HepG2 (cell line): ENCODE measurements at regions not wholly inside any gene's neighbourhood (a gene's known extent, or its start where the extent isn't known, plus 50 kb on each side); places are given as distances from the start of the nearest gene placed in this dataset.

Experiments
- ATAC-seq: fragments of 200-7000 bp; cut with Tn5 transposase; 3 replicates; pipeline ENCODE4 v1.9.1; 2020; ENCODE audit warnings: mild to moderate bottlenecking, moderate library complexity
- BruUV-seq: library from RNA; stranded (reverse); fragments of 400-500 nt; replicated peaks from 2 replicates; lab custom pipeline; 2021; lab: Mats Ljungman, UMichigan
- CTCF ChIA-PET: fragments of 300-600 bp; formaldehyde crosslinking; extraction: SDS; loops from one replicate; lab custom pipeline; 2021; ENCODE audit warnings: low total read pairs, inconsistent platforms, low intra/inter-chr PET ratio; lab: Yijun Ruan, JAX
- POLR2A ChIA-PET: fragments of 350-600 bp; sonication (Branson Sonifier 250); formaldehyde crosslinking; loops from one replicate; lab custom pipeline; 2020; ENCODE audit warnings: antibody characterized with exemption, inconsistent platforms; lab: Yijun Ruan, JAX
- DNase-seq: peaks from one replicate; pipeline ENCODE4 v3.0.0-alpha.2; 2015; ENCODE audit warnings: low spot score
- FAIRE-seq: peaks from 3 replicates; lab custom pipeline; 2011; peaks lifted over from hg19 to GRCh38; lab: Jason Lieb, UNC
- H2AFZ ChIP-seq: one replicate; pipeline ENCODE4 v1.6.1; 2011; ENCODE audit warnings: low read length, inconsistent platforms
- H3K27ac ChIP-seq: fragments of 300-600 bp; 3 replicates; pipeline ENCODE4 v1.8.0; 2011; ENCODE audit warnings: mixed run types, mild to moderate bottlenecking, mixed read lengths, low read length, inconsistent platforms; ENCODE audit not compliant: insufficient read depth; ENCODE audit errors: extremely low read length
- H3K27me3 ChIP-seq, 2 experiments: fragments of 200-600 bp in 1 of 2; 2 replicates in 1 of 2; 3 replicates in 1 of 2; pipeline versions ENCODE4 v1.6.0 to v1.8.0; 2011; ENCODE audit warnings: low read length in 2 of 2, mild to moderate bottlenecking in 2 of 2, moderate library complexity in 2 of 2, inconsistent platforms in 1 of 2; ENCODE audit not compliant: insufficient read depth in 2 of 2, control insufficient read depth in 1 of 2
- H3K36me3 ChIP-seq, 2 experiments: fragments of 200-600 bp in 1 of 2; replicated peaks in 1 of 2; 2 replicates in 1 of 2; 3 replicates in 1 of 2; pipeline versions ENCODE4 v1.5.1 to v1.8.0; 2011; ENCODE audit warnings: low read length in 2 of 2, inconsistent platforms in 1 of 2; ENCODE audit not compliant: insufficient read depth in 2 of 2, control insufficient read depth in 1 of 2
- H3K4me1 ChIP-seq: 2 replicates; pipeline ENCODE4 v1.5.1; 2012; ENCODE audit warnings: low read length, inconsistent platforms; ENCODE audit not compliant: insufficient read depth
- H3K4me2 ChIP-seq: 2 replicates; pipeline ENCODE4 v1.6.0; 2011; ENCODE audit warnings: low read depth, low read length, inconsistent platforms
- H3K4me3 ChIP-seq, 3 experiments: fragments of 200-600 bp in 1 of 3; sonication (generic), shearing (Covaris generic) in 1 of 3; replicated peaks in 1 of 3; 2 replicates each; pipeline ENCODE4 v1.5.1; 2011 to 2016; ENCODE audit warnings: low read length in 3 of 3, inconsistent platforms in 2 of 3, low read depth in 2 of 3, mild to moderate bottlenecking in 2 of 3, control low read depth in 1 of 3, mixed read lengths in 1 of 3; ENCODE audit not compliant: insufficient read depth in 1 of 3
- H3K79me2 ChIP-seq: one replicate; pipeline ENCODE4 v1.6.1; 2011; ENCODE audit warnings: low read length, inconsistent platforms; ENCODE audit not compliant: insufficient read depth
- H3K9ac ChIP-seq: 2 replicates; pipeline ENCODE4 v1.6.0; 2011; ENCODE audit warnings: mild to moderate bottlenecking, low read depth, low read length, inconsistent platforms; ENCODE audit not compliant: insufficient read depth
- H3K9me3 ChIP-seq: 2 replicates; pipeline ENCODE4 v1.5.1; 2012; ENCODE audit warnings: mild to moderate bottlenecking, low read length
- H4K20me1 ChIP-seq: 2 replicates; pipeline ENCODE4 v1.6.0; 2011; ENCODE audit warnings: inconsistent platforms, mild to moderate bottlenecking, low read length, moderate library complexity; ENCODE audit not compliant: insufficient read depth
- AKAP8 ChIP-seq: sonication (generic); formaldehyde crosslinking; IDR thresholded peaks from 2 replicates; pipeline ENCODE4 v1.5.1; 2020; ENCODE audit warnings: mild to moderate bottlenecking, missing genetic modification reagents
- ATF3 ChIP-seq: sonication (generic); formaldehyde crosslinking; IDR thresholded peaks from 2 replicates; pipeline ENCODE4 v1.4.0; 2020; ENCODE audit warnings: missing genetic modification reagents
- CBX1 ChIP-seq: IDR thresholded peaks from one replicate; pipeline ENCODE4 v1.6.1; 2016; ENCODE audit warnings: antibody characterized with exemption, low read depth
- CEBPB ChIP-seq: IDR thresholded peaks from 2 replicates; pipeline ENCODE4 v1.6.1; 2011; ENCODE audit warnings: low read depth, low read length, improper control_type of control experiment, borderline replicate concordance
- FUBP1 ChIP-seq: sonication (generic); formaldehyde crosslinking; IDR thresholded peaks from 2 replicates; pipeline ENCODE4 v1.5.1; 2020; ENCODE audit warnings: missing genetic modification reagents, mild to moderate bottlenecking, borderline replicate concordance
- GLMP ChIP-seq: sonication (generic); formaldehyde crosslinking; IDR thresholded peaks from 2 replicates; pipeline ENCODE4 v1.9.0; 2021; ENCODE audit warnings: missing genetic modification reagents, mild to moderate bottlenecking, borderline replicate concordance
- POGZ ChIP-seq: sonication (generic); formaldehyde crosslinking; IDR thresholded peaks from 2 replicates; pipeline ENCODE4 v1.4.0; 2020; ENCODE audit warnings: mild to moderate bottlenecking, missing genetic modification reagents
- TFE3 ChIP-seq: IDR thresholded peaks from 2 replicates; pipeline ENCODE4 v1.6.1; 2016
- THYN1 ChIP-seq: sonication (generic); formaldehyde crosslinking; IDR thresholded peaks from 2 replicates; pipeline ENCODE4 v1.8.1; 2023; ENCODE audit warnings: low read depth, mild to moderate bottlenecking, moderate library complexity, missing genetic modification reagents, borderline replicate concordance
- ZMAT5 ChIP-seq: sonication (generic); formaldehyde crosslinking; IDR thresholded peaks from 2 replicates; pipeline ENCODE4 v1.5.0; 2020; ENCODE audit warnings: mild to moderate bottlenecking, low read depth, missing genetic modification reagents, borderline replicate concordance
- ZNF124 ChIP-seq: sonication (generic); formaldehyde crosslinking; IDR thresholded peaks from 2 replicates; pipeline ENCODE4 v1.4.0; 2020; ENCODE audit warnings: missing genetic modification reagents
- ZNF280D ChIP-seq: sonication (generic); formaldehyde crosslinking; IDR thresholded peaks from 2 replicates; pipeline ENCODE4 v1.5.1; 2020; ENCODE audit warnings: mild to moderate bottlenecking, missing genetic modification reagents
- ZNF703 ChIP-seq: sonication (generic); formaldehyde crosslinking; IDR thresholded peaks from 2 replicates; pipeline ENCODE4 v1.5.1; 2020; ENCODE audit warnings: missing genetic modification reagents, mild to moderate bottlenecking, moderate library complexity, borderline replicate concordance
- ZSCAN25 ChIP-seq: sonication (generic); formaldehyde crosslinking; IDR thresholded peaks from 2 replicates; pipeline ENCODE4 v1.8.0; 2022; ENCODE audit warnings: mild to moderate bottlenecking, missing genetic modification reagents
- WGBS: methylation state at CpG from one replicate; pipeline ENCODE4 v1.1.6; 2017; ENCODE audit warnings: low lambda C conversion rate; 5-methylcytosine and 5-hydroxymethylcytosine counted together
- in situ Hi-C: cut with HindIII; loops from 2 replicates; pipeline ENCODE4 v1.10.0; 2017; ENCODE audit warnings: low pct_unique_long_range_greater_than_20kb; ENCODE audit not compliant: extremely low pct_ligation_motif_present
- intact Hi-C: fragments of 100-400 bp; cut with micrococcal nuclease; formaldehyde crosslinking; loops from one replicate; pipeline ENCODE4 v1.10.0; 2022; ENCODE audit not compliant: unreplicated experiment

GRCh38 chr9:16357828-16358227, 512.6 kb downstream of the BNC2 start (continued):
- TF ChIP-seq ZMAT5 (CRISPR knock-in tag) (no peak), CEBPB (no peak)

- BruUV-seq, result no TSS peak
- in situ Hi-C loops (no loop called here), intact Hi-C loops (no loop called here)
- Histone ChIP-seq H3K36me3 (no peaks in the 10 kb centered on the region), H3K27ac (no peak overlapping the region), H3K79me2 (no peaks in the 10 kb centered on the region), H3K9ac (no peak overlapping the region), H4K20me1 (no peaks in the 10 kb centered on the region), H3K4me1 (no peaks in the 10 kb centered on the region), H3K9me3 (no peaks in the 10 kb centered on the region), H3K4me2 (no peak overlapping the region), H2AFZ (no peak overlapping the region), H3K27me3 (no peaks in the 10 kb centered on the region; a peak in 1 of 5 replicates), H3K4me3 (no peak overlapping the region)
- DNase-seq, result no peak
- ChIA-PET POLR2A (no interaction called here), CTCF (no interaction called here)
- no peak for TF ChIP-seq ZSCAN25 (CRISPR knock-in tag)
- no peak for TF ChIP-seq ATF3 (CRISPR knock-in tag)
- TF ChIP-seq AKAP8 (CRISPR knock-in tag), result no peak
- no peak for TF ChIP-seq THYN1
- no peak for TF ChIP-seq GLMP (CRISPR knock-in tag)
- no peak for TF ChIP-seq TFE3 (CRISPR knock-in tag)
- no peak for TF ChIP-seq ZNF280D
- no peak for TF ChIP-seq POGZ
- TF ChIP-seq ZNF703, result no peak
- no peak for TF ChIP-seq ZNF124 (CRISPR knock-in tag)
- no peak for TF ChIP-seq FUBP1 (CRISPR knock-in tag)
- TF ChIP-seq CBX1, result no peak
- no peak for FAIRE-seq
- ATAC-seq, result no peak
- 40% methylated on average over 1 of the region's 2 CpGs for WGBS
Measured at GRCh38 chr9:16358751-16359150, 511.7 kb downstream of the BNC2 start.
